KMS-11 (cell line): ENCODE measurements at regions not wholly inside any gene's neighbourhood (a gene's known extent, or its start where the extent isn't known, plus 50 kb on each side); places are given as distances from the start of the nearest gene placed in this dataset.

ENCODE experiments used
- H2AFZ ChIP-seq: fragments of 200-600 bp; sonication (generic); 2 replicates; pipeline ENCODE4 v1.6.1; 2016; ENCODE audit warnings: antibody characterized with exemption, mixed run types, low read depth
- H3K27ac ChIP-seq: fragments of 200-600 bp; sonication (generic); 2 replicates; pipeline ENCODE4 v1.6.1; 2016; ENCODE audit warnings: mild to moderate bottlenecking, mixed run types
- H3K27me3 ChIP-seq: fragments of 200-600 bp; sonication (generic); 2 replicates; pipeline ENCODE4 v1.6.1; 2017; ENCODE audit warnings: mild to moderate bottlenecking, low read depth, mixed run types, moderate library complexity; ENCODE audit not compliant: insufficient read depth
- H3K36me3 ChIP-seq: fragments of 200-600 bp; sonication (generic); 2 replicates; pipeline ENCODE4 v1.6.1; 2017; ENCODE audit warnings: mild to moderate bottlenecking, mixed run types; ENCODE audit not compliant: insufficient read depth
- H3K4me1 ChIP-seq: fragments of 200-600 bp; sonication (generic); 2 replicates; pipeline ENCODE4 v1.6.1; 2016; ENCODE audit warnings: mild to moderate bottlenecking, low read depth, mixed run types; ENCODE audit not compliant: poor library complexity, severe bottlenecking
- H3K4me2 ChIP-seq: fragments of 200-600 bp; sonication (generic); 2 replicates; pipeline ENCODE4 v1.7.0; 2016; ENCODE audit warnings: mild to moderate bottlenecking, mixed run types
- H3K4me3 ChIP-seq: fragments of 200-600 bp; sonication (generic); IDR thresholded peaks from 2 replicates; pipeline ENCODE4 v1.6.1; 2017; ENCODE audit warnings: low read depth, low read length, mixed read lengths; ENCODE audit not compliant: insufficient read depth
- H3K79me2 ChIP-seq: fragments of 200-600 bp; sonication (generic); 2 replicates; pipeline ENCODE4 v1.6.1; 2016; ENCODE audit warnings: low read depth, mixed run types; ENCODE audit not compliant: insufficient read depth
- H3K9ac ChIP-seq: fragments of 200-600 bp; sonication (generic); 2 replicates; pipeline ENCODE4 v1.6.1; 2016; ENCODE audit warnings: mild to moderate bottlenecking, mixed run types
- H4K20me1 ChIP-seq: fragments of 200-600 bp; sonication (generic); 2 replicates; pipeline ENCODE4 v1.6.1; 2016; ENCODE audit warnings: mild to moderate bottlenecking, mixed run types; ENCODE audit not compliant: insufficient read depth
- CTCF ChIP-seq: fragments of 200-600 bp; sonication (generic); conservative IDR thresholded peaks from 2 replicates; pipeline ENCODE4 v1.6.1; 2017; ENCODE audit warnings: low read depth, mild to moderate bottlenecking, antibody characterized with exemption, low read length, moderate library complexity, mixed read lengths

- no peak overlapping the region for H3K27ac ChIP-seq
- no peaks in the 10 kb centered on the region for H3K36me3 ChIP-seq
- no peaks in the 10 kb centered on the region for H3K27me3 ChIP-seq
- no peak overlapping the region for H3K4me3 ChIP-seq
- no peak for TF ChIP-seq CTCF
- no peaks in the 10 kb centered on the region for H4K20me1 ChIP-seq
- no peak overlapping the region for H2AFZ ChIP-seq
- H3K79me2 ChIP-seq, result no peaks in the 10 kb centered on the region
- H3K9ac ChIP-seq, result no peak overlapping the region
- no peak overlapping the region for H3K4me2 ChIP-seq
- no peaks in the 10 kb centered on the region for H3K4me1 ChIP-seq
Measured at GRCh38 chr14:53793790-53794505, 162.7 kb downstream of the BMP4 start.

- Histone ChIP-seq H3K4me1 (no peaks in the 10 kb centered on the region), H3K36me3 (no peaks in the 10 kb centered on the region), H2AFZ (no peak overlapping the region), H3K27ac (no peak overlapping the region), H3K27me3 (no peaks in the 10 kb centered on the region), H3K9ac (no peak overlapping the region), H4K20me1 (no peaks in the 10 kb centered on the region), H3K4me2 (no peak overlapping the region), H3K79me2 (no peaks in the 10 kb centered on the region), H3K4me3 (no peak overlapping the region)
- no peak for TF ChIP-seq CTCF
Measured at GRCh38 chr14:53792909-53793308, 163.7 kb downstream of the BMP4 start.

- no peak overlapping the region for H2AFZ ChIP-seq
- no peaks in the 10 kb centered on the region for H3K27me3 ChIP-seq
- no peaks in the 10 kb centered on the region for H3K36me3 ChIP-seq
- H3K27ac ChIP-seq, result no peak overlapping the region
- H3K4me2 ChIP-seq, result no peak overlapping the region
- H3K79me2 ChIP-seq, result no peaks in the 10 kb centered on the region
- no peak for TF ChIP-seq CTCF
- H3K4me3 ChIP-seq, result no peak overlapping the region
- no peaks in the 10 kb centered on the region for H4K20me1 ChIP-seq
- no peaks in the 10 kb centered on the region for H3K4me1 ChIP-seq
- no peak overlapping the region for H3K9ac ChIP-seq
Measured at GRCh38 chr14:53790731-53791500, 165.7 kb downstream of the BMP4 start.

GRCh38 chr14:53788566-53788965 is 168.1 kb downstream of the BMP4 start:
- Histone ChIP-seq H3K9ac (no peak overlapping the region), H3K4me1 (no peaks in the 10 kb centered on the region), H3K27ac (no peak overlapping the region), H4K20me1 (no peaks in the 10 kb centered on the region), H3K79me2 (no peaks in the 10 kb centered on the region), H3K4me2 (no peak overlapping the region), H3K4me3 (no peak overlapping the region), H2AFZ (no peak overlapping the region), H3K27me3 (no peaks in the 10 kb centered on the region), H3K36me3 (no peaks in the 10 kb centered on the region)
- no peak for TF ChIP-seq CTCF
